ENCODE measurements at regions not wholly inside any gene's neighbourhood (a gene's known extent, or its start where the extent isn't known, plus 50 kb on each side); places are given as distances from the start of the nearest gene placed in this dataset.

DNA sequence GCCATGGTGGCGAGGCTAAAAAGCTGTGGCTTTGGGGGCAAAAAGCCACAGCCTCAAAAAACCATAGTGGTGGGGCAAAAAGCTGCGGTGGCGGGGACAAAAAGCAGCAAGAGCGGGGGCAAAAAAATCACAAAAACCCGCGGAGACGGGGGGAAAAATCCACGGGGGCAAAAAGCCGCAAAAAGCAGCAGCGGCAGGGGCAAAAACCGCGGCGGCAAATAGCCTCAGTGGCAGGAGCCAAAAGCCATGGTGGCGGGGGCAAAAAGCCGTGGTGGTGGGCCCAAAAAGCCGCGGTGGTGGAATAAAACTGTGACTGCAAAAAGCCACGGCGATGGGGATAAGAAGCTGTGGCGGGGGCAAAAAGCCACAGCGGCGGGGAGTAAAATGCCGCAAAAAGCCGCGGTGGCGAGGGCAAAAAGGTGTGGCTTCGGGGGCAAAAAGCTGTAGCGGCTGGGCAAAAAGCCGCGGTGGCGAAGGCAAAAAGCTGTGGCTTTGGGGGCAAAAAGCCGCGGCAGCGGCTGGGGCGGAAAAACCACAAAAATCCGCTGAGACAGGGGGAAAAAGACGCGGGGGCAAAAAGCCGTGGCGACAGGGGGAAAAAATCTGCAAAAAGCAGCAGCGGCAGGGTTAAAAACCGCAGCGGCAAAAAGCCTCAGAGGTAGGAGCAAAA lies 526.6 kb downstream of the ZNF33B start:
- no peak for DNase-seq (ENCODE audit: low spot score)
- TF ChIP-seq, protein P1, sequence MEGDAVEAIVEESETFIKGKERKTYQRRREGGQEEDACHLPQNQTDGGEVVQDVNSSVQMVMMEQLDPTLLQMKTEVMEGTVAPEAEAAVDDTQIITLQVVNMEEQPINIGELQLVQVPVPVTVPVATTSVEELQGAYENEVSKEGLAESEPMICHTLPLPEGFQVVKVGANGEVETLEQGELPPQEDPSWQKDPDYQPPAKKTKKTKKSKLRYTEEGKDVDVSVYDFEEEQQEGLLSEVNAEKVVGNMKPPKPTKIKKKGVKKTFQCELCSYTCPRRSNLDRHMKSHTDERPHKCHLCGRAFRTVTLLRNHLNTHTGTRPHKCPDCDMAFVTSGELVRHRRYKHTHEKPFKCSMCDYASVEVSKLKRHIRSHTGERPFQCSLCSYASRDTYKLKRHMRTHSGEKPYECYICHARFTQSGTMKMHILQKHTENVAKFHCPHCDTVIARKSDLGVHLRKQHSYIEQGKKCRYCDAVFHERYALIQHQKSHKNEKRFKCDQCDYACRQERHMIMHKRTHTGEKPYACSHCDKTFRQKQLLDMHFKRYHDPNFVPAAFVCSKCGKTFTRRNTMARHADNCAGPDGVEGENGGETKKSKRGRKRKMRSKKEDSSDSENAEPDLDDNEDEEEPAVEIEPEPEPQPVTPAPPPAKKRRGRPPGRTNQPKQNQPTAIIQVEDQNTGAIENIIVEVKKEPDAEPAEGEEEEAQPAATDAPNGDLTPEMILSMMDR (IDR thresholded peaks at IDR 0.05; ENCODE audit: poor library complexity, severe bottlenecking) = no peak

DNA sequence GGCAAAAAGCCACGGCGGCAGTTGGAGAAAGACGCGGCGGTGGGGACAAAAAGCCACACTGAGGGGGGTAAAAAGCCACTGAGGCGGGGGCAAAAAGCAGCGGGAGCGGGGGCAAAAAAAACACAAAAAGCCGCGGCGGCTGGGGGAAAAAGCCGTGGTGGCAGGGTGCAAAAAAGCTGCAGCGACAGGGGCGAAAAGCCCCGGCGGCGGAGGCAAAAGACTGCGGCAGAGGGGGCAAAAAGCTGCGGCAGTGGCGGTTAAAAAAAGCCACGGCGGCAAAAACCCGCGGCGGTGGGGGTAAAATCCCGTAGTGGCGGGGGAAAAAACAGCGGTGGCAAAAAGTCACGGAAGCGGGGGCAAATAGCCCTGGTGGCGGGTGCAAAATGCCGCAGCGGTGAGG lies 527.3 kb downstream of the ZNF33B start:
- no peaks in the 10 kb centered on the region for H3K36me3 ChIP-seq (ENCODE audit: low read depth)
- TF ChIP-seq, protein P1 (IDR thresholded peaks at IDR 0.05; ENCODE audit: poor library complexity, severe bottlenecking) = no peak
- no peak overlapping the region for H3K4me3 ChIP-seq (ENCODE audit: severe bottlenecking)
- no peaks in the 10 kb centered on the region for H3K27me3 ChIP-seq (ENCODE audit: insufficient read depth, poor library complexity, severe bottlenecking)
- DNase-seq (ENCODE audit: low spot score) (no peak), ATAC-seq (ENCODE audit: low read depth) (no peak)
- H3K27ac ChIP-seq (ENCODE audit: poor library complexity, severe bottlenecking) = no peak overlapping the region
- no peaks in the 10 kb centered on the region for H3K9me3 ChIP-seq (ENCODE audit: severe bottlenecking)
- H3K4me1 ChIP-seq (ENCODE audit: insufficient read depth, poor library complexity, severe bottlenecking) = no peaks in the 10 kb centered on the region

More for the DNA sequence above, 526.6 kb downstream of the ZNF33B start:
- Histone ChIP-seq H3K27ac (ENCODE audit: poor library complexity, severe bottlenecking) (no peak overlapping the region), H3K4me3 (ENCODE audit: severe bottlenecking) (no peak overlapping the region), H3K9me3 (ENCODE audit: severe bottlenecking) (no peaks in the 10 kb centered on the region), H3K4me1 (ENCODE audit: insufficient read depth, poor library complexity, severe bottlenecking) (no peaks in the 10 kb centered on the region), H3K36me3 (ENCODE audit: low read depth) (no peaks in the 10 kb centered on the region), H3K27me3 (ENCODE audit: insufficient read depth, poor library complexity, severe bottlenecking) (no peaks in the 10 kb centered on the region)
- no peak for ATAC-seq (ENCODE audit: low read depth)
